K562 (cell line): ENCODE measurements at regions not wholly inside any gene's neighbourhood (a gene's known extent, or its start where the extent isn't known, plus 50 kb on each side); places are given as distances from the start of the nearest gene placed in this dataset.

ENCODE experiments used
- MTA3 ChIP-seq: fragments of 450-650 bp; formaldehyde crosslinking; IDR thresholded peaks from 2 replicates; pipeline ENCODE4 v1.6.1; 2017; ENCODE audit warnings: mild to moderate bottlenecking, borderline replicate concordance
- POLR2A ChIP-seq: fragments of 450-650 bp; conservative IDR thresholded peaks from 2 replicates; pipeline ENCODE4 v1.6.1; 2016
- POLR2AphosphoS5 ChIP-seq: IDR thresholded peaks from 2 replicates; pipeline ENCODE4 v1.6.1; 2011; ENCODE audit warnings: mild to moderate bottlenecking, low read depth, low read length, moderate library complexity; ENCODE audit not compliant: control insufficient read depth, insufficient read depth
- TF ChIP-seq, protein P1 (sequence below): fragments of 200-800 bp; sonication (Bioruptor generic); IDR thresholded peaks from 2 replicates; pipeline ENCODE4 v1.6.1; 2017; ENCODE audit warnings: missing genetic modification characterization, missing compliant biosample characterization

DNA sequence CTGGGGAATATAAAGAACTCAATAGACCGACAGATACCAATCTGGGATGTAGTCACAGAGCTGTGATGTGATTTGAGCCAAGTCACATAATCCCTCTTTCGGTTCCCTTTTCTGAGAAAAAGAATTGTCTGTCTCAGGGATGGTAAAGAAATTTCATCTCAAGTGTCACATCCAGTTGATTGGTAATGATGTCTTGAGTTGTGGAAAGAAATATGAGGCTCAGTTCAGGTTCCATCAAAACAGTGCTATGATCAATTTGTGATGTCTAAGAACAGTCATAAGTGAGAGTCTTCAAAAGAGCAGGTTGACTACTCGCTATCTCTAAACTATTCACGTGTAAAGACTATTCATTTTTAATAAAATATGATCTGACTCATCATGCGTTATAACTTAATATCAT lies 223.3 kb downstream of the METTL4 start:
- TF ChIP-seq, protein P1, sequence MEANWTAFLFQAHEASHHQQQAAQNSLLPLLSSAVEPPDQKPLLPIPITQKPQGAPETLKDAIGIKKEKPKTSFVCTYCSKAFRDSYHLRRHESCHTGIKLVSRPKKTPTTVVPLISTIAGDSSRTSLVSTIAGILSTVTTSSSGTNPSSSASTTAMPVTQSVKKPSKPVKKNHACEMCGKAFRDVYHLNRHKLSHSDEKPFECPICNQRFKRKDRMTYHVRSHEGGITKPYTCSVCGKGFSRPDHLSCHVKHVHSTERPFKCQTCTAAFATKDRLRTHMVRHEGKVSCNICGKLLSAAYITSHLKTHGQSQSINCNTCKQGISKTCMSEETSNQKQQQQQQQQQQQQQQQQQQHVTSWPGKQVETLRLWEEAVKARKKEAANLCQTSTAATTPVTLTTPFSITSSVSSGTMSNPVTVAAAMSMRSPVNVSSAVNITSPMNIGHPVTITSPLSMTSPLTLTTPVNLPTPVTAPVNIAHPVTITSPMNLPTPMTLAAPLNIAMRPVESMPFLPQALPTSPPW (CRISPR knock-in tag): no peak
- TF ChIP-seq MTA3 (no peak), POLR2A (no peak), POLR2AphosphoS5 (no peak)
